WI38 (cell line): ENCODE measurements at regions not wholly inside any gene's neighbourhood (a gene's known extent, or its start where the extent isn't known, plus 50 kb on each side); places are given as distances from the start of the nearest gene placed in this dataset.

Experiments used
- H3K4me3 ChIP-seq: 2 replicates; pipeline ENCODE4 v1.5.1; 2011; ENCODE audit warnings: low read depth, mild to moderate bottlenecking, control low read depth, low read length
- CTCF ChIP-seq: IDR thresholded peaks from 2 replicates; pipeline ENCODE4 v1.5.1; 2012; ENCODE audit warnings: low read depth, mild to moderate bottlenecking, control low read depth, low read length

- TF ChIP-seq CTCF: no peak
- no peak overlapping the region for H3K4me3 ChIP-seq
Observed at GRCh38 chr1:55318116-55318817, 103.1 kb upstream of the USP24 start.

GRCh38 chr1:55317673-55318072 is 102.5 kb upstream of the USP24 start:
- TF ChIP-seq CTCF: no peak
- no peak overlapping the region for H3K4me3 ChIP-seq

GRCh38 chr1:55316947-55317662 is 101.9 kb upstream of the USP24 start:
- no peak overlapping the region for H3K4me3 ChIP-seq
- no peak for TF ChIP-seq CTCF

GRCh38 chr1:55316502-55316901 is 101.3 kb upstream of the USP24 start:
- no peak for TF ChIP-seq CTCF
- no peak overlapping the region for H3K4me3 ChIP-seq

GRCh38 chr1:55315552-55315951 is 100.4 kb upstream of the USP24 start:
- TF ChIP-seq CTCF: no peak
- no peak overlapping the region for H3K4me3 ChIP-seq

- no peak for TF ChIP-seq CTCF
Observed at GRCh38 chr1:55314740-55315139, 99.6 kb upstream of the USP24 start.

GRCh38 chr1:55313903-55314302 is 98.7 kb upstream of the USP24 start:
- TF ChIP-seq CTCF: no peak
- no peak overlapping the region for H3K4me3 ChIP-seq

More at GRCh38 chr1:55314740-55315139, 99.6 kb upstream of the USP24 start:
- no peak overlapping the region for H3K4me3 ChIP-seq
